NCI-H2227 (cell line): ENCODE measurements at regions not wholly inside any gene's neighbourhood (a gene's known extent, or its start where the extent isn't known, plus 50 kb on each side); places are given as distances from the start of the nearest gene placed in this dataset.
"Not testable (repeated sequence)": the region's sequence is repeated elsewhere in the genome, so short reads cannot be mapped to it uniquely, and the experiment has no call there.

Experiments used
- DNase-seq: peaks from one replicate; lab custom pipeline; 2025; ENCODE audit not compliant: unreplicated experiment; lab: John Stamatoyannopoulos, UW

- DNase-seq = no peak
These were observed 52.8 kb upstream of the IL1RAPL2 start for GRCh38 chrX:104513162-104513561.

GRCh38 chrX:104510801-104511200 lies 55.2 kb upstream of the IL1RAPL2 start:
- DNase-seq = no peak

DNA sequence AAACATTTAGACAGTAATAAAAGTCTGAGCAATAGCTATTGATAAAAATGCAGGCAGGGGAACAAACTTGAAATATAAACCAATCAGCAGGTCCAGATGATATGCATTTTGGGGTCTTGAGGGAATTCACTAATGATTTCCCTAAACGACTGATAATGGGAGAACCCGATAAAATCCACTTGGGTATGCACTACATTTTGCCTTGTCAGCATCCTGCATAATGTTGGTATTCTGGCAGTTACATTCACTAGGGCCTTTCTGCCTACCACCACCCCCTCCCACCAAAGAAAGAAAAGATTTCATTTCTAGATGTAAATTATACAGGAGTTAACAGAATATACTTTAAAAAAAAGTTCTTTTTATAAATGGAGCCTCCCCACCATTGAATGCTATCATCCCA lies 63.5 kb upstream of the IL1RAPL2 start:
- DNase-seq = no peak

DNA sequence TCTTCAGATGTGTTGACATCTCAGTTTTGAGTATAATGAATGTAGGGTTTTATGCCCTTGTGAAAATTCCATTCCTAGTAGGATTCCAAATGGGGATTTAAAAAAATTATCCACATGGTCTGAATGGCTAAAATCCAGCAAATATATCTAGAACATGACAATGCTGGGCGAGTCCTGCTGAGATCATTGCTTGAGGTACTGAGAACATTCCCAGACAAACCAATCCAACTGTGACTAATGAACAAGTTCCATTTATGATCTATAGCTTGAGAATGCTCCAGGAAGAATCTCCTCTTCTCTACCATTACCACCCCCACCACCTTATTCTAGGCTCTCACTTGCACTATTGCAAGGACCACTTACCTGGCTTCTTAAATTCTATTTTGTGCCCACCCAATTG lies 77.2 kb upstream of the IL1RAPL2 start:
- no peak for DNase-seq

- DNase-seq = no peak
These were observed 79.3 kb upstream of the IL1RAPL2 start for GRCh38 chrX:104486691-104487090.

GRCh38 chrX:104482757-104483156 lies 83.2 kb upstream of the IL1RAPL2 start:
- no peak for DNase-seq

GRCh38 chrX:104469771-104470170 lies 96.2 kb upstream of the IL1RAPL2 start:
- no peak for DNase-seq

DNA sequence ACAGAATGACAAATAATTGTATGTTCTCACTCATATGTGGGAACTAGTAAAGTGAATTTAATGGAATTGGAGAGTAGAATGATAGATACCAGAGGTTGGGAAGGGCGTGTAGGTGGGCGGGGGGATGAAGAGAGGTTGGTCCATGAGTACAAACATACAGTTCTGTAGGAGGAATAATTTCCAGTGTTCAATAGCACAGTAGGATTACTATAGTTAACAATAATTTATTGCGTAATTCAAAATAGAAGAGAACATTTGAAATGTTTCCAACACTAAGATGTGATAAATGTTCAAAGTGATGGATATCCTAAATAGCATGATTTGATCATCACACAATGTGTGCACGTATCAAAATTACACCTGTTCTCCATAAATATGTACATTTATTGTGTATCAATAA lies 106.2 kb upstream of the IL1RAPL2 start:
- no peak for DNase-seq

DNA sequence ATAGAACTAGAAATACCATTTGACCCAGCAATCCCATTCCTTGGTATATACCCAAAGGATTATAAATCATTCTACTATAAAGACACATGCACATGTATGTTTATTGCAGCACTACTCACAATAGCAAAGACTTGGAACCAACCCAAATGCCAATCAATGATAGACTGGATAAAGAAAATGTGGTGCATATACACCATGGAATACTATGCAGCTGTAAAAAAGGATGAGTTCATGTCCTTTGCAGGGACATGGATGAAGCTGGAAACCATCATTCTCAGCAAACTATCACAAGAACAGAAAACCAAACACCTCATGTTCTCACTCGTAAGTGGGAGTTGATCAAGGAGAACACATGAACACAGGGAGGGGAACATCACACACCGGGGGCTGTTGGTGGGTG lies 108.9 kb upstream of the IL1RAPL2 start:
- not testable (repeated sequence) for DNase-seq

DNA sequence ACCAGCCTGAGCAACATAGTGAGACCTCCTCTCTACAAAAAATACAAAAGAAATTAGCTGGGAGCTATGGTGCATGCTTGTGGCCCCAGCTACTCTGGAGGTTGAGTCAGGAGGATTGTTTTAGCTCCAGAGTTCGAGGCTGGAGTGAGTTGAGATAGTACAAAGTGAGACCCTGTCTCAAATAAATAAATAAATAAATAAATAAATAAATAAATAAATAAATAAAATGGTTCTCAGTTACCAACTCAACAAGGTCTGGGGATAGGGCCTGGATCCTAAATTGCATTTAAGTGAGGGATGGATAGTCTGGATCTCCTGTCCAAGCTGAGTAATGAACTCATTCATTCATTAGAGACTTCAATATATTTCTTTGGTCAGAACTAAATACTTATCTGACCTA lies 115.7 kb upstream of the IL1RAPL2 start:
- DNase-seq = no peak

- no peak for DNase-seq
These were observed 120.4 kb upstream of the IL1RAPL2 start for GRCh38 chrX:104445591-104445990.

DNA sequence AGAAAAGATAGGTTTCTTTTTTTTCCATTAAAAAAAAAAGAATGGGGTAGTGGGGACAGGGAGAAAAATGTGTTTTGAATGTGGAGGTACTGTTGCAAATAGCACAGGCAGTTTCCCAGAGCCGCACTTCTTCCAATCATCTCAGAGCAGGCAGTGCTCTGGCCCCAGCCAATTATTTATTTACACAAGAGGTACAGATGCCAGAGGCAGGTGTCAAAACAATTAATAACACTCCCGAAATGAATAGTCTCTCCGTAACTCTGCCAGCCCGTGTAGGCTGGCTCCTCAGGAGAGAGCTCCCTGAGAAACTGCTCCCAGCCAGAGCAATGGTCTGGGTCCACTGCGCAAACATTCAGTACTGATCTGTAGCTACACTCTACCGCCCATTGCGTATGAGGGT lies 130.8 kb upstream of the IL1RAPL2 start:
- no peak for DNase-seq

- DNase-seq = no peak
These were observed 133.7 kb upstream of the IL1RAPL2 start for GRCh38 chrX:104432321-104432720.

DNA sequence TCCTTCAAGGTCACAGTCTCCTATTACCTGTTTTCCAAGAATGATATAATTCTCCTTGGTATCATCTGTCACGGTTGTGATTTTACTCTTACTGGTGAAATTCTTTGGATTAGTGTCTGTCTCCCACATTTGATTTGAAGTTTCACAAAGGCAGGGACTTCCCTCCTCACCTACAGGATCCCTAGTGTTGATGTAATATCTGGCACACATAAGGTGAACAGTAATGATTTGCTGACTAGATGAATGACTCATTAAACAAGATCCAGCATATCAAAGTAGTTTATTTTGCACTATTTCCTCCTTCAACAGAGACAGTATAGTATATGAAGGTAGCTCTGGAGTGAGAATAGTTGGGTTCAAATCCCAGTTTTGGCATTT lies 135.3 kb upstream of the IL1RAPL2 start:
- no peak for DNase-seq

DNA sequence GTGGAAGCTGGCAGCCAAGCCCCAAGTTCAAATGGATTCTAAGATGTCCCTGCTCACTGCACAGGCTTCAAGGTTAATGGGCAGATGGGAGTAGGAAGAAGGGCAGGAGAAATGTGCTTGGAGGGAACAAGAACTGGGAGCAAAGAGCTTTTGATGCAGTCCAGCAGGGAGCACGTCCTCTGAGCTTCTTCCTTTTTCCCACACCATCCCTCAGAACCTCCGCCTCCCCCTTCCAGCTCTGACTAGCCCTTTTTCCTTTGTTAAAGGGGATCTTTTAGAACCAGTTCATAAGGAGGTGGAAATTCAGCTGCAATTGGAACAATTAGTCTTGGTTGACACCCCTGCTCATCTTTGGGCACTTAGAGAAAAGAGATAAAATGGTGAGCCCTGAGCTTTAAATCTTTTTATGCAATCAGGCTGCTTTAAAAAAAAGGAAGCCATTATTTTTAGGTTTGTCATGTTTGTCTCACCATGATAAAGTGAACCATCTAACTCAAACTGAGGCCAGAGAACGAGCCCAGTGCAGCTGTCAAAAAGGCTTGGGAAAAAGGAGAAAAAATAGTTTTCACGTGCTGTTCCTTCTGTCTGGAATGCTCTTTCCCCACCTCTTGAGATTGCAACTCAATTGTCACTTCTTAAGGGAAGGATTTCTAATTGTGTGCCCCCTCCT lies 135.8 kb upstream of the IL1RAPL2 start:
- no peak for DNase-seq

- DNase-seq = no peak
These were observed 137.8 kb upstream of the IL1RAPL2 start for GRCh38 chrX:104428231-104428630.

DNA sequence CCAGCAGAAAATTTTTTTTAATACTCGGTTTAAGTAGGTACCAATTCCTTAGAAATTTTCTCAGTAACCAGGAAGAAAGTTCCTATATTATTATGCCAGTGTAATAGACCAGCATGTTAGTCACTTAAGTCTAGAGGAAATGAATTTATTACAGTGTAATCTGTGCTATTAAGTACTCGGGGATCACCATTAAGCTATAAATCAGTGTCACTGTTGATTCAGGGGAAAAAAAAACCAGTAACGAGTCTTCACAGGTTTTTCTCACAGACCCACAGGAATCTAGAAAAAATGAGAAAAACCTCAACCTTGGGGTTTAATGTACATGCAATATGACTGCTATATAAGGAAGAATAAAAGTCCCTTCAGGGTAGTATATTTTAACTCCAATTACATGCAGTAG lies 138.3 kb upstream of the IL1RAPL2 start:
- no peak for DNase-seq

- DNase-seq = no peak
These were observed 138.9 kb upstream of the IL1RAPL2 start for GRCh38 chrX:104427073-104427472.

DNA sequence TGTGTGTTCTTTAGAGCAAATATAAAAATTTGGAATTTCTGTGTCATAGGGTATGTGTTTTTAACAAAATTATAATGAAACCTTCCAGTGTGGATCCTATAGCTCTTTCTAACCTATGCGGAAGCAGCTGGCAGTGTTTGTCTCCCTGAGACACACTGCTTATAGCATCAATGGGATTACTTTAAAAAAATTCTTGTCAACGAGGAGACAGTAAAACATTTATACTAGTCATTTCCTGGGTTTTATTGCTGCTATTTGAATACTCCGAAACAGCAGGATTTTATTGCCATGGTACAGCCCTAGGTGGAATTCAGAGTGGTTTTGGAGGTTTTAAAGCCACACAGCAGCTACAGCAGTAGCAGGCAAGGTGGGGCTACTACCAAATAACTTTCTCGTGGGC lies 145.1 kb upstream of the IL1RAPL2 start:
- no peak for DNase-seq

DNA sequence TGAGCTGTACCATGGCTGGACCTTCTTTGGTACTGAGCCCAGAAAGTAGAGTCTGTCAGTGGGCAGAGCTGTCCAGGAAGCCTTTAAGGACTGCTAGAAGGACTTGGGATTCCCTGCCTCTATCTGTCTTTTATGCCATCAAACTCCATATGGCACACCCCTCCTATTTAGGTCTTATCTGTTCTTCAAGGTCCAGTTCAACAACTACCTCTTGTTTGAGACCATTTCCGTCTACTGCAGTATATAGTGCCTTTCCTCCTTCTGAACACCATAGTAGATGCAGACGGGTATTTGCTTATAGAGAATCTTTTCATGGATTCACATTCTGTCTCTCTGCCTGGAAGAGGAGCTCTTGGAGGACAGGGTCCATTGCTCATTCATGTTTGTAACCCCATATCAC lies 146.1 kb upstream of the IL1RAPL2 start:
- DNase-seq = no peak

DNA sequence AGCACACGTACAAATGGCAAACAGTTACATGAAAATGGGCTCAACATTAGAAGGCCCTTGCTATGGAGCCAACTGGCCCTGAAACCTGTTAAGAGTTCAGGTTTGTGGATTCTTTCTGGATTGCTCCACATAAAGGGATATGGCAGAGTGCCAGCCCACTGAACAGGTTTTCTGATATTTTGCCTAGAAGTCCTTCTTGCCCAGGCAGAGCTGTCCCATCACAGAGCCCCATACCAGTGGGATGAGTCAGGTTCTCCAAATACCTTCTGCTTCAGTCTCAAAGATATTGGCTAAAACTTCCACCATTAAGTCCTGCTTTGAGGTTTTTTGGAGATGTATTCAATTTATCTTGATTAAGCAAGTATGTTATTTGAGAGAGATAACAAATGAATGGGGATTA lies 146.8 kb upstream of the IL1RAPL2 start:
- DNase-seq = no peak

DNA sequence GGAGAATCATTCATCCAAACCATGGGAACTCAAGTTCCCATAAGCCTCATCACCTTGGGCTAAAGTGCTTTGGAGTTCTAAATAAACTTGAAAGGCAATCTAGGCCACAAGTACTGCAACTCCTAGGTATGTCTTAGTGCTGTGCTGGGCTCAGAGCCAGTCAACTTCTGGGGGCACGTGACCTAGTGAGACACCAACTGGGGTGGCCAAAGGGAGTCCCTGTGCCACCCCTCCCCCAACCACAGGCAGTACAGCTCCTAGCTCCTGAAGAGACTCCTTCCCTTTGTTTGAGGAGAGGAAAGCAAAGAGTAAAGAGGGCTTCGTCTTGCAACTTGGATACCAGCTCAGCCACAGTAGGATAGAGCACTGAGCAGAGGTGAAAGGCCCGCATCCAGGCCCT lies 154.2 kb upstream of the IL1RAPL2 start:
- no peak for DNase-seq

DNA sequence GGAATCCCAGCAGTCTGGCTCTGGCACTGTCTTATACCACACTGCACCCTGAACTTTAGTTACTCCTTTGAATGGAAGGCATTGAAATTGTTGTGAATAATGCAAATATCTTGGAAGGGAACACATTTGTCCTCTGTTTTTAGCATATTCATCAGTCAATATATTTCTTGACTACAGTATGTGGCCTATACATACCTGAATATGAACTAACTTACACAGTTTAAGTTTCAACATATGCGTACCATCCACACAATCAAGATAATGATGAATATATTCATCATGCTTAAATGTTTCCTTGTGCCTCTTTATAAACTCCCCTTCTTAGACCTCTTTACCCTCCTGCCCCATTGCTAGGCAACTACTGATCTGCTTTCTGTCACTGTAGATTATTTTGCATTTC lies 145.7 kb upstream of the ESX1 start:
- DNase-seq = no peak

- DNase-seq = no peak
These were observed 137.6 kb upstream of the ESX1 start for GRCh38 chrX:104392350-104392749.
